HG03460 (cell line): ENCODE measurements at regions not wholly inside any gene's neighbourhood (a gene's known extent, or its start where the extent isn't known, plus 50 kb on each side); places are given as distances from the start of the nearest gene placed in this dataset.

ENCODE experiments used
- ATAC-seq: cut with Tn5 transposase; IDR thresholded peaks from one replicate; pipeline ENCODE4 v1.9.1; 2021; ENCODE audit not compliant: unreplicated experiment

- no peak for ATAC-seq
These were observed 766.1 kb upstream of the IGFBP3 start for GRCh38 chr7:46687203-46687602.

- ATAC-seq = no peak
These were observed 764.0 kb upstream of the IGFBP3 start for GRCh38 chr7:46685051-46685450.

GRCh38 chr7:46682836-46683624 lies 762.0 kb upstream of the IGFBP3 start:
- no peak for ATAC-seq

GRCh38 chr7:46681865-46682503 lies 760.9 kb upstream of the IGFBP3 start:
- no peak for ATAC-seq

GRCh38 chr7:46680147-46680546 lies 759.1 kb upstream of the IGFBP3 start:
- no peak for ATAC-seq

GRCh38 chr7:46679671-46680070 lies 758.6 kb upstream of the IGFBP3 start:
- ATAC-seq = no peak

GRCh38 chr7:46678421-46678820 lies 757.3 kb upstream of the IGFBP3 start:
- ATAC-seq = no peak

- no peak for ATAC-seq
These were observed 754.4 kb upstream of the IGFBP3 start for GRCh38 chr7:46675456-46675855.

GRCh38 chr7:46672861-46673260 lies 751.8 kb upstream of the IGFBP3 start:
- no peak for ATAC-seq

- no peak for ATAC-seq
These were observed 750.2 kb upstream of the IGFBP3 start for GRCh38 chr7:46671108-46671769.

GRCh38 chr7:46669028-46669427 lies 748.0 kb upstream of the IGFBP3 start:
- no peak for ATAC-seq

GRCh38 chr7:46664453-46664852 lies 743.4 kb upstream of the IGFBP3 start:
- ATAC-seq = no peak

GRCh38 chr7:46663025-46663424 lies 742.0 kb upstream of the IGFBP3 start:
- no peak for ATAC-seq

- no peak for ATAC-seq
These were observed 740.4 kb upstream of the IGFBP3 start for GRCh38 chr7:46661431-46661830.

GRCh38 chr7:46660402-46660980 lies 739.4 kb upstream of the IGFBP3 start:
- ATAC-seq = no peak

GRCh38 chr7:46658281-46658680 lies 737.2 kb upstream of the IGFBP3 start:
- no peak for ATAC-seq

GRCh38 chr7:46654546-46655443 lies 733.7 kb upstream of the IGFBP3 start:
- no peak for ATAC-seq

GRCh38 chr7:46653848-46654247 lies 732.8 kb upstream of the IGFBP3 start:
- ATAC-seq = no peak

- ATAC-seq = no peak
These were observed 731.2 kb upstream of the IGFBP3 start for GRCh38 chr7:46652317-46652716.

GRCh38 chr7:46651561-46652088 lies 730.6 kb upstream of the IGFBP3 start:
- no peak for ATAC-seq
